WERI-Rb-1 (cell line): ENCODE measurements at regions not wholly inside any gene's neighbourhood (a gene's known extent, or its start where the extent isn't known, plus 50 kb on each side); places are given as distances from the start of the nearest gene placed in this dataset.

Experiments used
- DNase-seq: peaks from one replicate; pipeline ENCODE4 v3.0.0-alpha.2; 2020
- H3K27ac ChIP-seq: fragments of 250-450 bp; sonication (Bioruptor Pico); 2 replicates; pipeline ENCODE4 v1.5.1; 2020; ENCODE audit warnings: mild to moderate bottlenecking, moderate library complexity
- H3K27me3 ChIP-seq: fragments of 250-450 bp; sonication (Bioruptor Pico); 2 replicates; pipeline ENCODE4 v1.5.1; 2021; ENCODE audit warnings: mild to moderate bottlenecking, low read depth, moderate library complexity; ENCODE audit not compliant: insufficient read depth, severe bottlenecking
- H3K36me3 ChIP-seq: fragments of 250-450 bp; sonication (Bioruptor Pico); 2 replicates; pipeline ENCODE4 v1.5.1; 2020; ENCODE audit warnings: mild to moderate bottlenecking, moderate library complexity
- H3K4me3 ChIP-seq: 2 replicates; pipeline ENCODE4 v1.5.1; 2011; ENCODE audit warnings: low read depth, mild to moderate bottlenecking, control low read depth, low read length
- H3K9me3 ChIP-seq: fragments of 250-450 bp; sonication (Bioruptor Pico); 2 replicates; pipeline ENCODE4 v1.5.1; 2021; ENCODE audit warnings: mild to moderate bottlenecking, moderate library complexity; ENCODE audit not compliant: severe bottlenecking
- TF ChIP-seq, protein P1 (sequence below): IDR thresholded peaks from 2 replicates; pipeline ENCODE4 v1.5.1; 2011; ENCODE audit warnings: low read depth, mild to moderate bottlenecking, control low read depth, inconsistent platforms, low read length

DNA sequence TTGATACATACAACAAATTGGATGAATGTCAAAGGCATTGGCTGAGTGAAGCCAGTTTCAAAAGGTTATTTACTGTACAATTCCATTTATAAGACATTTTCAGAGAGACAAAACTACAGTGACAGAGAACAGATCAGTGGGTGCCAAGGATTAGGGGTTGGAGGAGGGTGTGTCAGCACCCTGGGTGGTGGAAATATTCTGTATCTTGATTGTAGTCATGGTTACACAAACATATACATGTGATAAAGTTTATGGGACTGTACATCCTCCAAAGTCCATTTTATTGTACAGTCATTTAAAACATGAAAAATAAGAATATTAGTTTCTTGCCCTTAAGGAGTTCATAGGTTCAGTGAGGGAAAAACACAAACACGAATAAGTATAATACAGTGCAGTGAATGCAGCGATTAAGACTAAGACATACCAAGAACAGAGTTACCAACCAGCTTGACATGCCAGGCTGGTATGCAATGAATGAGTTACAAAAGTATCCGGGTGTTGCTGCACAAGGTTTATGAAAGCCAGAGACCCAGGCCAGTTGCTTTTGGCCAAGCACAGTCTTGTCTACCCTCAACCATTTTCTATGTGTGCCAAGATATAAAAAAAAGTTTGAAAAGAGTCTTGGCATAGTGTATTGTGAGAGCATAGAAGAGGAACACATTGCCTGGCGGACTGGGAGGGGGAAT lies 123.6 kb downstream of the MSL3 start:
- no peaks in the 10 kb centered on the region for H3K9me3 ChIP-seq
- H3K4me3 ChIP-seq = no peak overlapping the region
- DNase-seq = no peak
- no peaks in the 10 kb centered on the region for H3K36me3 ChIP-seq
- TF ChIP-seq, protein P1, sequence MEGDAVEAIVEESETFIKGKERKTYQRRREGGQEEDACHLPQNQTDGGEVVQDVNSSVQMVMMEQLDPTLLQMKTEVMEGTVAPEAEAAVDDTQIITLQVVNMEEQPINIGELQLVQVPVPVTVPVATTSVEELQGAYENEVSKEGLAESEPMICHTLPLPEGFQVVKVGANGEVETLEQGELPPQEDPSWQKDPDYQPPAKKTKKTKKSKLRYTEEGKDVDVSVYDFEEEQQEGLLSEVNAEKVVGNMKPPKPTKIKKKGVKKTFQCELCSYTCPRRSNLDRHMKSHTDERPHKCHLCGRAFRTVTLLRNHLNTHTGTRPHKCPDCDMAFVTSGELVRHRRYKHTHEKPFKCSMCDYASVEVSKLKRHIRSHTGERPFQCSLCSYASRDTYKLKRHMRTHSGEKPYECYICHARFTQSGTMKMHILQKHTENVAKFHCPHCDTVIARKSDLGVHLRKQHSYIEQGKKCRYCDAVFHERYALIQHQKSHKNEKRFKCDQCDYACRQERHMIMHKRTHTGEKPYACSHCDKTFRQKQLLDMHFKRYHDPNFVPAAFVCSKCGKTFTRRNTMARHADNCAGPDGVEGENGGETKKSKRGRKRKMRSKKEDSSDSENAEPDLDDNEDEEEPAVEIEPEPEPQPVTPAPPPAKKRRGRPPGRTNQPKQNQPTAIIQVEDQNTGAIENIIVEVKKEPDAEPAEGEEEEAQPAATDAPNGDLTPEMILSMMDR = no peak
- H3K27ac ChIP-seq = no peak overlapping the region
- H3K27me3 ChIP-seq = peaks cover 30% of the 10 kb centered on the region

DNA sequence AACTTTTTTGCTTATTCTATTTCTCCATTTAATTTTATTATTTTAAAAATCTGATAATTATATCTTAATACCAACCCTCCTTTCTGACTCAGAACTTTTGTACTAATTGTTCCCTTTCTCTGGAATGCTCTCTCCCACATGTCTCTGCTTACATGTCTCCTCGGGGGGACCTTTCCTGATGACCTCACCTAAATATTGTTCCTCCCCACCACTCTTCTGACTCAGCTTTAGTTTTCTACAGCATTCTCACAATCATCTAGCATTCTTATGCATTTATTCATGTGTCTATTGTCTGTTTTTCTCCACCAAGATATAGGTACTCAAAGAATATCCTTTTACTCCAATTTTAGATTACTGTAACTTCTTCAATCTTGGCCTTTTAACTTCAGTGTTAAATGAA lies 128.7 kb downstream of the MSL3 start:
- Histone ChIP-seq H3K27me3 (peaks cover 28% of the 10 kb centered on the region), H3K36me3 (no peaks in the 10 kb centered on the region), H3K9me3 (no peaks in the 10 kb centered on the region), H3K27ac (no peak overlapping the region), H3K4me3 (no peak overlapping the region)
- DNase-seq = no peak
- TF ChIP-seq, protein P1 = no peak

DNA sequence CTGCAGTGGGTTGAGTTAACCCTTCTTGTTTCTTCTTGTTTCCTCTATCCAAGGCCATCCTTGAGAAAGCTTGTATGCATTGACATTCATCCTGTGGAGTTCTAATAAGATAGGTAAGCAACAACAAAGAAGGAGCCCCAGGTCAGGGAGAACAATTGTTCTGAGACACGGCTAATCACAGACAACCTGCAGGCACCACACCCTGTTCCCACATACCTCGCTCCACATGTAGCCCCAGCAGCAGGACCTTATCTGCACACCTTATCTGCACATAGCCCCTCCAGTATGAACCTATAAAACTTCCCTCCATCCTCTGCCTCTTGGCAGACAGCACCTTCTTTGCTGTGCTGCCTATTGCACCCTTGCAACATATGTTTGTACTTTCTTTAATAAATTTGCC lies 129.1 kb downstream of the MSL3 start:
- Histone ChIP-seq H3K27ac (no peak overlapping the region), H3K27me3 (peaks cover 30% of the 10 kb centered on the region), H3K36me3 (no peaks in the 10 kb centered on the region), H3K4me3 (no peak overlapping the region), H3K9me3 (no peaks in the 10 kb centered on the region)
- TF ChIP-seq, protein P1 = no peak
- no peak for DNase-seq

DNA sequence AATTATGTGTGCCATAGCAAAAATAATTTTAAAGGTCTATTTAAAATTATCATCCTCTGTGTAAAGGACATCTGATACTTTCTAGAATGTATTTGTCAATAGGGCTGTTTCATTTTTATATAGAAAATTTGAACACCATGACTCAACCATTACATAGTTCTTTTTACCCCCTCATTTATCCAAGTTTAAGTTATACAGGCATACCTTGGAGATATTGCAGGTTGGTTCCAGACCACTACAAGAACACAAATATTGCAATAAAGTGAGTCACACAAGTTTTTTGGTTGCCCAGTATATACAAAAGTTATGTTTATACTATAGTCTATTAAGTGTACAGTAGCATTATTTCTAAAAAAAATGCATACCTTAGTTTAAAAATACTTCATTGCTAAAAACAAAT lies 130.4 kb downstream of the MSL3 start:
- TF ChIP-seq, protein P1 = no peak
- H3K9me3 ChIP-seq = no peaks in the 10 kb centered on the region

DNA sequence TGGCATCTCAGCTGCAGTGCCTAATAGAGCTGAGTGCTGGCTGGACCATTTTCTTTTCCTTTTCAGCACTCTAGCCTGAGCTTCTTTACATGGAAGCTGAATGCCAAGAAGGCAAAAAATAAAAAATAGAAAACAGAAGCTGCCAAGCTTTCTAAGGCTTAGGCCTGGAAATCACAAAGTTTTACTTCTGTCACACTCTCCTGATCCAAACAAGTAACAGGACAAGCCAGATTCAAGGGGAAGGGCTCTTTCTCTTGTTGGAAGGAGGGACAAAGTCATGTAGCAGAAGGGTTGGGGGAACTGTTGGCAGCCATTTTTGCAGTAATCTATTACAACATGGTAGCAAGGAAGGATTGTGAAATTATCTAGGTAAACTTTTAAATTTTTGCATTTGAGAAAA lies 131.8 kb downstream of the MSL3 start:
- peaks cover 38% of the 10 kb centered on the region for H3K27me3 ChIP-seq
- TF ChIP-seq, protein P1 = no peak

More for the DNA sequence above, 130.4 kb downstream of the MSL3 start:
- Histone ChIP-seq H3K36me3 (no peaks in the 10 kb centered on the region), H3K27me3 (peaks cover 32% of the 10 kb centered on the region), H3K27ac (no peak overlapping the region), H3K4me3 (no peak overlapping the region)
- no peak for DNase-seq

DNA sequence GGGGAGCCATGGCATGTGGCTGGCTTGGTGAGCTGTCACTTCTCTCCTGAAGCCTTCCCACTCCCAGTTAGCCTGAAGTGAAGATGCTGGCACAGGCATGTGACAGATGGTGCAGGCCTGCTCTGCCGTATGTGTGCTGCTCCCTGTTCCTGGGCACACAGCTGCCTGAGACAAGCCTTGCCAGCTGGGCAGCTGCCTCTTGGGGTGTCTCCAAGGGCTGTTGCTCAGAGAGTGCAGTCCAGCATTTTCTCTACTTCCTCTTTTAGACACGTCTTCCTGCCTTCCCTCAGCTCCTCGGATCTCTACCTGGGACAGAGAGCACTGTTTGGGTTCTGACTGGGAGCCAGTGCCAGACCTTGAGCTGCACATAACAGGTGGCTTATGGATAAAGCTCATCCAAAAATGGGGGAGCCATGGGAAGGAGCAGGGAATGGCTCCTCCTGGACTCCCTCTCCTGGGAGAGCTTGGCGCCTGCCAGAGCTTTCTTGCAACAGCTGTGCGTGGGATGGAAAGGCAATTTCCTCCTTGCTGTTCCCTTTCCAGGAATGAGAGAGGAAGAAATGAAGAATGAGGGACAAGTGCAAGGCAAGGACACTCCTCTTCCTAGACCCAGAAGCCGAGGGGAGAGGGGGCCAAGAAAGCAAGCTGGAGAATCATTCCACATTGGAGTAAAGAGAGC lies 132.9 kb downstream of the MSL3 start:
- no peak for DNase-seq

More for the DNA sequence above, 131.8 kb downstream of the MSL3 start:
- H3K27ac ChIP-seq = no peak overlapping the region
- H3K4me3 ChIP-seq = no peak overlapping the region
- H3K9me3 ChIP-seq = no peaks in the 10 kb centered on the region
- H3K36me3 ChIP-seq = no peaks in the 10 kb centered on the region
- no peak for DNase-seq

More for the DNA sequence above, 132.9 kb downstream of the MSL3 start:
- TF ChIP-seq, protein P1 = no peak
- Histone ChIP-seq H3K4me3 (no peak overlapping the region), H3K27ac (no peak overlapping the region), H3K9me3 (no peaks in the 10 kb centered on the region), H3K36me3 (no peaks in the 10 kb centered on the region), H3K27me3 (peaks cover 36% of the 10 kb centered on the region)
